ENCODE measurements at regions not wholly inside any gene's neighbourhood (a gene's known extent, or its start where the extent isn't known, plus 50 kb on each side); places are given as distances from the start of the nearest gene placed in this dataset.

- TF ChIP-seq TSHZ2 (CRISPR knock-in tag; IDR thresholded peaks at IDR 0.05) (no peak), OSR1 (CRISPR knock-in tag; IDR thresholded peaks at IDR 0.05) (no peak), TOX (CRISPR knock-in tag; IDR thresholded peaks at IDR 0.05; ENCODE audit: borderline replicate concordance) (no peak), ZNF565 (CRISPR knock-in tag; conservative IDR thresholded peaks at IDR 0.05; ENCODE audit: low read depth) (no peak), GLIS3 (CRISPR knock-in tag; IDR thresholded peaks at IDR 0.05) (no peak), CSRNP3 (CRISPR knock-in tag; IDR thresholded peaks at IDR 0.05) (no peak), TCF4 (CRISPR knock-in tag; IDR thresholded peaks at IDR 0.05; ENCODE audit: borderline replicate concordance) (no peak), PPARA (CRISPR knock-in tag; IDR thresholded peaks at IDR 0.05; ENCODE audit: borderline replicate concordance) (no peak)
Measured at GRCh38 chr6:105458551-105458950, 55.7 kb upstream of the PREP start (continued).

- TF ChIP-seq CSDC2 (CRISPR knock-in tag; IDR thresholded peaks at IDR 0.05) (no peak), ZFP30 (CRISPR knock-in tag; IDR thresholded peaks at IDR 0.05) (no peak)
- ATAC-seq = no peak
Measured at GRCh38 chr6:105458084-105458483, 55.2 kb upstream of the PREP start.

- no peak for ATAC-seq
- TF ChIP-seq PPARA (CRISPR knock-in tag; IDR thresholded peaks at IDR 0.05; ENCODE audit: borderline replicate concordance) = no peak
- no peak for TF ChIP-seq CSDC2 (CRISPR knock-in tag; IDR thresholded peaks at IDR 0.05)
- TF ChIP-seq ZFP30 (CRISPR knock-in tag; IDR thresholded peaks at IDR 0.05) = no peak
- no peak for TF ChIP-seq TSHZ2 (CRISPR knock-in tag; IDR thresholded peaks at IDR 0.05)
- no peak for TF ChIP-seq BACH2 (CRISPR knock-in tag; IDR thresholded peaks at IDR 0.05; ENCODE audit: borderline replicate concordance)
- no peak for TF ChIP-seq ARNTL (CRISPR knock-in tag; IDR thresholded peaks at IDR 0.05; ENCODE audit: borderline replicate concordance, low read depth)
Measured at GRCh38 chr6:105453968-105454367, 51.1 kb upstream of the PREP start.

- no peak for TF ChIP-seq CREB5 (CRISPR knock-in tag; IDR thresholded peaks at IDR 0.05; ENCODE audit: low read depth)
- TF ChIP-seq ZFP30 (CRISPR knock-in tag; IDR thresholded peaks at IDR 0.05) = no peak
- TF ChIP-seq ZNF565 (CRISPR knock-in tag; conservative IDR thresholded peaks at IDR 0.05; ENCODE audit: low read depth) = no peak
- no peak for TF ChIP-seq ARNTL (CRISPR knock-in tag; IDR thresholded peaks at IDR 0.05; ENCODE audit: borderline replicate concordance, low read depth)
- no peak for TF ChIP-seq RARB (CRISPR knock-in tag; IDR thresholded peaks at IDR 0.05)
- TF ChIP-seq TSHZ2 (CRISPR knock-in tag; IDR thresholded peaks at IDR 0.05) = no peak
- no peak for TF ChIP-seq OSR1 (CRISPR knock-in tag; IDR thresholded peaks at IDR 0.05)
- TF ChIP-seq ZC3H10 (CRISPR knock-in tag; IDR thresholded peaks at IDR 0.05) = no peak
- TF ChIP-seq ISL1 (CRISPR knock-in tag; IDR thresholded peaks at IDR 0.05) = no peak
- no peak for ATAC-seq
Measured at GRCh38 chr6:105452924-105453756, 50.3 kb upstream of the PREP start.

All from SK-N-SH treated with all-trans-retinoic acid at 6 μM for 48 hours (cell line).